Transverse colon (tissue), 4 donors: ENCODE measurements at regions not wholly inside any gene's neighbourhood (a gene's known extent, or its start where the extent isn't known, plus 50 kb on each side); places are given as distances from the start of the nearest gene placed in this dataset.

ENCODE experiments used
- EP300 ChIP-seq: sonication (generic); formaldehyde crosslinking; IDR thresholded peaks from one replicate; pipeline ENCODE4 v1.6.1; 2017; ENCODE audit warnings: antibody characterized with exemption, low read depth
- POLR2A ChIP-seq: fragments of 450-650 bp; IDR thresholded peaks from one replicate; pipeline ENCODE4 v1.6.1; 2016; ENCODE audit warnings: antibody characterized with exemption, mild to moderate bottlenecking, moderate library complexity
- POLR2AphosphoS5 ChIP-seq, 3 donors: sonication (generic); formaldehyde crosslinking; IDR thresholded peaks; one replicate each; pipeline ENCODE4 v1.6.1; 2016; ENCODE audit warnings: antibody characterized with exemption in 3 of 3
- TF ChIP-seq, protein P1 (sequence below), 5 experiments: fragments of 200-600 bp in 3 of 5; fragments of 450-650 bp in 2 of 5; sonication (generic) in 3 of 5; IDR thresholded peaks; 1 replicate in 2 of 5; 2 replicates in 3 of 5; pipeline ENCODE4 v1.5.1; 2016 to 2017; ENCODE audit warnings: antibody characterized with exemption in 5 of 5, inconsistent platforms in 3 of 5, mild to moderate bottlenecking in 2 of 5, moderate library complexity in 1 of 5

DNA sequence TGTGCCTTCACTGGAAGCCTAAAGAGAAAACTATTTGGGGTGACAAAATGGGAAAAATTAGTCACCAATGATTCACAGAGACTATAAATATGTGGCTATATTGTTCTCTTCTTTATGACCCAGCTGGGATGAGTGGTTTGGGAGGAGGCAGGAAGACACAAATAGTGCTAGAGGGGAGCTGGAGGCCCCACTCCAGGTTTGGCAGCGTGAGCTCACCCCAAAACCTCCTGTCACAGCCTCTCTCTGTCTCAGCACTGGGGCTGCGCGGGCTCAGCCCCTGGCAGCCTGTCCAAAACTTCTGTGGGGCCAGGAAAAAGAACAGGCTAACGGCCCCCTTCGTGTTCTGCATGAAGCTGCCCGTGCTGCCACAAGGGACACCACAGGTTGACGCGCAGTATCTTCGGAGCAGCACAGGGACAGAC, 73.2 kb upstream of the LCLAT1 start:
- TF ChIP-seq POLR2A = no peak
- TF ChIP-seq, protein P1, sequence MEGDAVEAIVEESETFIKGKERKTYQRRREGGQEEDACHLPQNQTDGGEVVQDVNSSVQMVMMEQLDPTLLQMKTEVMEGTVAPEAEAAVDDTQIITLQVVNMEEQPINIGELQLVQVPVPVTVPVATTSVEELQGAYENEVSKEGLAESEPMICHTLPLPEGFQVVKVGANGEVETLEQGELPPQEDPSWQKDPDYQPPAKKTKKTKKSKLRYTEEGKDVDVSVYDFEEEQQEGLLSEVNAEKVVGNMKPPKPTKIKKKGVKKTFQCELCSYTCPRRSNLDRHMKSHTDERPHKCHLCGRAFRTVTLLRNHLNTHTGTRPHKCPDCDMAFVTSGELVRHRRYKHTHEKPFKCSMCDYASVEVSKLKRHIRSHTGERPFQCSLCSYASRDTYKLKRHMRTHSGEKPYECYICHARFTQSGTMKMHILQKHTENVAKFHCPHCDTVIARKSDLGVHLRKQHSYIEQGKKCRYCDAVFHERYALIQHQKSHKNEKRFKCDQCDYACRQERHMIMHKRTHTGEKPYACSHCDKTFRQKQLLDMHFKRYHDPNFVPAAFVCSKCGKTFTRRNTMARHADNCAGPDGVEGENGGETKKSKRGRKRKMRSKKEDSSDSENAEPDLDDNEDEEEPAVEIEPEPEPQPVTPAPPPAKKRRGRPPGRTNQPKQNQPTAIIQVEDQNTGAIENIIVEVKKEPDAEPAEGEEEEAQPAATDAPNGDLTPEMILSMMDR (IDR thresholded peaks at IDR 0.05) = no peak
- no peak for TF ChIP-seq POLR2AphosphoS5 (IDR thresholded peaks at IDR 0.05)
- TF ChIP-seq EP300 = no peak
